Lower leg skin (tissue), 4 donors: ENCODE measurements at regions not wholly inside any gene's neighbourhood (a gene's known extent, or its start where the extent isn't known, plus 50 kb on each side); places are given as distances from the start of the nearest gene placed in this dataset.

Experiments
- DNase-seq, 2 donors: peaks; one replicate each; pipeline ENCODE4 v3.0.0-alpha.2; 2019; ENCODE audit warnings: low spot score in 2 of 2
- H3K4me3 ChIP-seq: fragments of 200-600 bp; sonication (generic); 2 replicates; pipeline ENCODE4 v1.5.1; 2017; ENCODE audit warnings: mild to moderate bottlenecking, low read depth; ENCODE audit not compliant: poor library complexity, severe bottlenecking
- CTCF ChIP-seq, 3 donors: fragments of 450-650 bp; IDR thresholded peaks; one replicate each; pipeline ENCODE4 v1.5.1; 2016; ENCODE audit warnings: antibody characterized with exemption in 3 of 3, mild to moderate bottlenecking in 3 of 3, moderate library complexity in 2 of 3
- POLR2A ChIP-seq, 2 donors: fragments of 450-650 bp; IDR thresholded peaks; one replicate each; pipeline ENCODE4 v1.6.1; 2016 to 2017; ENCODE audit warnings: antibody characterized with exemption in 2 of 2, mild to moderate bottlenecking in 1 of 2, moderate library complexity in 1 of 2
- WGBS, 2 donors: methylation state at CpG; one replicate each; pipeline ENCODE4 v1.1.5; 2018; 5-methylcytosine and 5-hydroxymethylcytosine counted together
- intact Hi-C: fragments of 100-400 bp; cut with DNase I; formaldehyde crosslinking; loops from one replicate; pipeline ENCODE4 v1.15.0; 2023; ENCODE audit warnings: low total_unique reads

- intact Hi-C loops, result no loop called here
- TF ChIP-seq CTCF (IDR thresholded peaks at IDR 0.05), result no peak
- H3K4me3 ChIP-seq, result no peak overlapping the region
- DNase-seq, result no peak
These were observed 94.8 kb upstream of the KCNJ3 start for GRCh38 chr2:154603682-154604081.

- H3K4me3 ChIP-seq, result no peak overlapping the region
- no peak for DNase-seq
- intact Hi-C loops, result no loop called here
- TF ChIP-seq POLR2A (IDR thresholded peaks at IDR 0.05), result no peak
- TF ChIP-seq CTCF (IDR thresholded peaks at IDR 0.05), result no peak
These were observed 90.1 kb upstream of the KCNJ3 start for GRCh38 chr2:154608438-154608837.

GRCh38 chr2:154614906-154615305 is 83.6 kb upstream of the KCNJ3 start:
- no peak for TF ChIP-seq CTCF (IDR thresholded peaks at IDR 0.05)
- TF ChIP-seq POLR2A (IDR thresholded peaks at IDR 0.05), result no peak
- H3K4me3 ChIP-seq, result no peak overlapping the region
- intact Hi-C loops, result no loop called here
- no peak for DNase-seq

GRCh38 chr2:154616659-154617058 is 81.8 kb upstream of the KCNJ3 start:
- DNase-seq, result no peak
- 87 to 88% methylated on average over 15 of the region's 15 CpGs for WGBS, 2 donors
- no peak overlapping the region for H3K4me3 ChIP-seq
- intact Hi-C loops, result no loop called here
- TF ChIP-seq CTCF (IDR thresholded peaks at IDR 0.05) (no peak), POLR2A (IDR thresholded peaks at IDR 0.05) (no peak)

- intact Hi-C loops, result no loop called here
- 79 to 83% methylated on average over 5 of the region's 5 CpGs for WGBS, 2 donors
- TF ChIP-seq POLR2A (IDR thresholded peaks at IDR 0.05), result no peak
- no peak overlapping the region for H3K4me3 ChIP-seq
- DNase-seq, result no peak
These were observed 78.0 kb upstream of the KCNJ3 start for GRCh38 chr2:154620471-154620870.

GRCh38 chr2:154623819-154624218 is 74.7 kb upstream of the KCNJ3 start:
- no peak overlapping the region for H3K4me3 ChIP-seq
- 25 to 32% methylated on average over 3 of the region's 3 CpGs for WGBS, 2 donors
- no peak for TF ChIP-seq CTCF (IDR thresholded peaks at IDR 0.05)
- no peak for TF ChIP-seq POLR2A (IDR thresholded peaks at IDR 0.05)
- no peak for DNase-seq
- intact Hi-C loops, result no loop called here

GRCh38 chr2:154637456-154637855 is 61.0 kb upstream of the KCNJ3 start:
- TF ChIP-seq CTCF (IDR thresholded peaks at IDR 0.05) (no peak), POLR2A (IDR thresholded peaks at IDR 0.05) (no peak)
- no peak overlapping the region for H3K4me3 ChIP-seq
- intact Hi-C loops, result no loop called here
- no peak for DNase-seq
